ENCODE measurements at regions not wholly inside any gene's neighbourhood (a gene's known extent, or its start where the extent isn't known, plus 50 kb on each side); places are given as distances from the start of the nearest gene placed in this dataset.
"Not testable (repeated sequence)": the region's sequence is repeated elsewhere in the genome, so short reads cannot be mapped to it uniquely, and the experiment has no call there.

GRCh38 chr19:27709496-27709895 is 1503.5 kb downstream of the UQCRFS1 start:
- WGBS, 3 donors: 58 to 77% (median 76%) methylated on average over 5 of the region's 5 CpGs
- Histone ChIP-seq H3K4me3 (no peak overlapping the region), H3K36me3 (no peaks in the 10 kb centered on the region), H3K4me1 (ENCODE audit: insufficient read depth) (no peaks in the 10 kb centered on the region), H3K27ac (no peak overlapping the region), H3K27me3 (no peaks in the 10 kb centered on the region), H3K9me3 (peaks cover 0 to 4% of the 10 kb centered on the region in 2 donors)
- DNase-seq: no peak
- TF ChIP-seq CTCF (IDR thresholded peaks at IDR 0.05): no peak
- TF ChIP-seq EP300 (IDR thresholded peaks at IDR 0.05): no peak
- TF ChIP-seq POLR2A (IDR thresholded peaks at IDR 0.05): no peak
- intact Hi-C loops (cut with DNase I): no loop called here

GRCh38 chr19:27708986-27709385 is 1504.0 kb downstream of the UQCRFS1 start:
- H3K9me3 ChIP-seq; H3K36me3 ChIP-seq; H3K4me1 ChIP-seq (ENCODE audit: insufficient read depth); intact Hi-C loops (cut with DNase I); H3K4me3 ChIP-seq; DNase-seq; H3K27ac ChIP-seq; H3K27me3 ChIP-seq: not testable (repeated sequence)
- 67 to 82% (median 72%) methylated on average over 6 of the region's 6 CpGs for WGBS, 3 donors

GRCh38 chr19:27707026-27707425 is 1505.9 kb downstream of the UQCRFS1 start:
- DNase-seq; H3K4me3 ChIP-seq; H3K9me3 ChIP-seq; H3K4me1 ChIP-seq (ENCODE audit: insufficient read depth); H3K27ac ChIP-seq; intact Hi-C loops (cut with DNase I); H3K27me3 ChIP-seq; H3K36me3 ChIP-seq: not testable (repeated sequence)
- WGBS, 3 donors: 86 to 95% (median 94%) methylated on average over 3 of the region's 3 CpGs

GRCh38 chr19:27705896-27706295 is 1507.1 kb downstream of the UQCRFS1 start:
- Histone ChIP-seq H3K9me3 (no peaks in the 10 kb centered on the region), H3K4me3 (no peak overlapping the region), H3K27ac (no peak overlapping the region), H3K4me1 (ENCODE audit: insufficient read depth) (no peaks in the 10 kb centered on the region), H3K36me3 (no peaks in the 10 kb centered on the region), H3K27me3 (no peaks in the 10 kb centered on the region)
- intact Hi-C loops (cut with DNase I): no loop called here
- TF ChIP-seq POLR2A (IDR thresholded peaks at IDR 0.05) (no peak), CTCF (IDR thresholded peaks at IDR 0.05) (no peak), EP300 (IDR thresholded peaks at IDR 0.05) (no peak)
- no peak for DNase-seq
- 56 to 66% (median 61%) methylated on average over 6 of the region's 6 CpGs for WGBS, 3 donors

GRCh38 chr19:27694361-27695055 is 1518.4 kb downstream of the UQCRFS1 start:
- no peaks in the 10 kb centered on the region for H3K4me1 ChIP-seq (ENCODE audit: insufficient read depth)
- 60 to 79% (median 65%) methylated on average over 3 of the region's 3 CpGs for WGBS, 3 donors
- no peak overlapping the region for H3K4me3 ChIP-seq
- intact Hi-C loops (cut with DNase I): no loop called here
- no peaks in the 10 kb centered on the region for H3K9me3 ChIP-seq
- H3K27me3 ChIP-seq: no peaks in the 10 kb centered on the region
- TF ChIP-seq POLR2A (IDR thresholded peaks at IDR 0.05) (no peak), EP300 (IDR thresholded peaks at IDR 0.05) (no peak), CTCF (IDR thresholded peaks at IDR 0.05) (no peak)
- H3K27ac ChIP-seq: no peak overlapping the region
- DNase-seq: no peak
- no peaks in the 10 kb centered on the region for H3K36me3 ChIP-seq
